GM12873 (cell line): ENCODE measurements at regions not wholly inside any gene's neighbourhood (a gene's known extent, or its start where the extent isn't known, plus 50 kb on each side); places are given as distances from the start of the nearest gene placed in this dataset.

ENCODE experiments used
- CTCF ChIP-seq: IDR thresholded peaks from 2 replicates; pipeline ENCODE4 v1.5.1; 2012; ENCODE audit warnings: low read depth, mild to moderate bottlenecking, moderate library complexity, low read length, control low read depth; ENCODE audit not compliant: insufficient read depth; ENCODE audit errors: missing control alignments

- no peak for TF ChIP-seq CTCF
Observed at GRCh38 chr4:132445386-132445785, 703.7 kb upstream of the PCDH10 start.

- TF ChIP-seq CTCF, result no peak
Observed at GRCh38 chr4:132479543-132479942, 669.6 kb upstream of the PCDH10 start.

- TF ChIP-seq CTCF, result no peak
Observed at GRCh38 chr4:132488555-132488954, 660.5 kb upstream of the PCDH10 start.

- no peak for TF ChIP-seq CTCF
Observed at GRCh38 chr4:132493476-132493875, 655.6 kb upstream of the PCDH10 start.

- TF ChIP-seq CTCF, result no peak
Observed at GRCh38 chr4:132498215-132498614, 650.9 kb upstream of the PCDH10 start.

- no peak for TF ChIP-seq CTCF
Observed at GRCh38 chr4:132502096-132502552, 647.0 kb upstream of the PCDH10 start.

GRCh38 chr4:132504438-132504837 lies 644.7 kb upstream of the PCDH10 start:
- TF ChIP-seq CTCF, result no peak
